HEK293T (cell line): ENCODE measurements at regions not wholly inside any gene's neighbourhood (a gene's known extent, or its start where the extent isn't known, plus 50 kb on each side); places are given as distances from the start of the nearest gene placed in this dataset.

Experiments
- ARNT ChIP-seq: fragments of 450-650 bp; IDR thresholded peaks from 2 replicates; pipeline ENCODE4 v1.6.1; 2017; ENCODE audit warnings: mild to moderate bottlenecking
- BHLHE40 ChIP-seq: fragments of 450-650 bp; IDR thresholded peaks from 2 replicates; pipeline ENCODE4 v1.6.1; 2016; ENCODE audit warnings: mild to moderate bottlenecking, moderate library complexity, borderline replicate concordance
- ELF4 ChIP-seq: fragments of 450-650 bp; IDR thresholded peaks from 2 replicates; pipeline ENCODE4 v1.6.1; 2017; ENCODE audit warnings: antibody characterized with exemption
- FOXA1 ChIP-seq: fragments of 450-650 bp; IDR thresholded peaks from 2 replicates; pipeline ENCODE4 v1.6.1; 2016; ENCODE audit warnings: mild to moderate bottlenecking
- FOXK2 ChIP-seq: fragments of 450-650 bp; IDR thresholded peaks from 2 replicates; pipeline ENCODE4 v1.6.1; 2016; ENCODE audit warnings: mild to moderate bottlenecking
- FOXM1 ChIP-seq: fragments of 450-650 bp; IDR thresholded peaks from 2 replicates; pipeline ENCODE4 v1.6.1; 2017; ENCODE audit warnings: mild to moderate bottlenecking, borderline replicate concordance
- HDGF ChIP-seq: fragments of 450-650 bp; IDR thresholded peaks from 2 replicates; pipeline ENCODE4 v1.6.1; 2017; ENCODE audit warnings: antibody characterized with exemption, borderline replicate concordance
- L3MBTL2 ChIP-seq: fragments of 450-650 bp; conservative IDR thresholded peaks from 2 replicates; pipeline ENCODE4 v1.6.1; 2016; ENCODE audit warnings: mild to moderate bottlenecking
- SP1 ChIP-seq: fragments of 450-650 bp; IDR thresholded peaks from 2 replicates; pipeline ENCODE4 v1.6.1; 2017
- TARDBP ChIP-seq: fragments of 450-650 bp; IDR thresholded peaks from 2 replicates; pipeline ENCODE4 v1.6.1; 2016
- ZNF384 ChIP-seq: fragments of 450-650 bp; IDR thresholded peaks from 2 replicates; pipeline ENCODE4 v1.6.1; 2016
- TF ChIP-seq, protein P1 (sequence below): fragments of 450-650 bp; IDR thresholded peaks from 2 replicates; pipeline ENCODE4 v1.6.1; 2016

DNA sequence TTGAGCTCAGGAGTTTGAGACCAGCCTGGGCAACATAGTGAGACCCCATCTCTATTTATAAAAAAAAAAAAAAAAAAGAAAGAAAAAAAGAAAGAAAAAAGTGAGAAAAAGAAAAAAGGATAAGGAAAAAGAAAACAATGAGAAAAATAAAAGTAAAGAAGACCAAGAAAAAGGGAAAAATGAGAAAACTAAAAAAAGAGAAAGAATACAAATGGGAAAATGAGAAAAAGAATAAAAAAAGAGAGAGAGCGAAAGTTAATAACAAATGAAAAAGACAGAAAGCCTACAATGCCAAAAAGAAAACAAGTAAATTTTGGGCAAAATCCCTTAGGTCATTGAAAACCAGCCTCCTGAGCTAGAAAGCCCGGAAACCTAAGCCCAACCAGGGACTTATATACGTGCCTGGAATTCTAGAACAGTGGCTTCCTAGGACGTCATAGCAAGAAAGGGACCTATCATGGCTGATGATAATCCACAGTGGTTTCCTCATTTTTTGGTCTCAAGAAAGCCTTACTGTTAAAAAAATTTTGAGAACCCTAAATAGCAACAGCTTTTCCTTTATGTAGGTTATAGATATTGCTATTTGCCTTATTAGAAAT lies 131.7 kb upstream of the CLINT1 start:
- TF ChIP-seq L3MBTL2 (no peak), ELF4 (no peak), SP1 (no peak), ZNF384 (no peak), HDGF (no peak), BHLHE40 (no peak), TARDBP (no peak), FOXA1 (no peak), FOXM1 (no peak), ARNT (no peak), FOXK2 (no peak)
- TF ChIP-seq, protein P1, sequence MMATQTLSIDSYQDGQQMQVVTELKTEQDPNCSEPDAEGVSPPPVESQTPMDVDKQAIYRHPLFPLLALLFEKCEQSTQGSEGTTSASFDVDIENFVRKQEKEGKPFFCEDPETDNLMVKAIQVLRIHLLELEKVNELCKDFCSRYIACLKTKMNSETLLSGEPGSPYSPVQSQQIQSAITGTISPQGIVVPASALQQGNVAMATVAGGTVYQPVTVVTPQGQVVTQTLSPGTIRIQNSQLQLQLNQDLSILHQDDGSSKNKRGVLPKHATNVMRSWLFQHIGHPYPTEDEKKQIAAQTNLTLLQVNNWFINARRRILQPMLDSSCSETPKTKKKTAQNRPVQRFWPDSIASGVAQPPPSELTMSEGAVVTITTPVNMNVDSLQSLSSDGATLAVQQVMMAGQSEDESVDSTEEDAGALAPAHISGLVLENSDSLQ = no peak
